Endothelial cell of umbilical vein (primary cell): ENCODE measurements at regions not wholly inside any gene's neighbourhood (a gene's known extent, or its start where the extent isn't known, plus 50 kb on each side); places are given as distances from the start of the nearest gene placed in this dataset.

Source experiments
- BruUV-seq: library from RNA; stranded (reverse); fragments of 400-500 nt; replicated peaks from 2 replicates; lab custom pipeline; 2021; lab: Mats Ljungman, UMichigan
- CTCF ChIA-PET: fragments of 300-600, 350-600 bp; sonication (Branson Sonifier 250); formaldehyde crosslinking; loops from one replicate; lab custom pipeline; 2021; ENCODE audit warnings: antibody characterized with exemption, inconsistent platforms; lab: Charles Lee
- POLR2A ChIA-PET: fragments of 300-600, 350-600 bp; sonication (Branson Sonifier 250); formaldehyde crosslinking; loops from one replicate; lab custom pipeline; 2021; ENCODE audit warnings: antibody characterized with exemption, inconsistent platforms; lab: Charles Lee
- DNase-seq: peaks from one replicate; pipeline ENCODE4 v3.0.0-alpha.2; 2011; ENCODE audit warnings: low read depth, low spot score
- FAIRE-seq: peaks from 2 replicates; lab custom pipeline; 2011; peaks lifted over from hg19 to GRCh38; lab: Jason Lieb, UNC
- H2AFZ ChIP-seq: 2 replicates; pipeline ENCODE4 v1.6.0; 2012; ENCODE audit warnings: low read depth, low read length, control low read depth, inconsistent platforms
- H3K27ac ChIP-seq: 2 replicates; pipeline ENCODE4 v1.5.1; 2011; ENCODE audit warnings: low read depth, mild to moderate bottlenecking, control low read depth, low read length, moderate library complexity; ENCODE audit not compliant: insufficient read depth
- H3K27me3 ChIP-seq, 2 experiments: 2 replicates each; pipeline versions ENCODE4 v1.6.0 to v1.6.1; 2011; ENCODE audit warnings: low read length in 2 of 2, mixed read lengths in 1 of 2; ENCODE audit not compliant: control insufficient read depth in 2 of 2, insufficient read depth in 2 of 2
- H3K36me3 ChIP-seq, 2 experiments: 2 replicates in 1 of 2; 3 replicates in 1 of 2; pipeline ENCODE4 v1.5.1; 2011; ENCODE audit warnings: low read length in 2 of 2, mild to moderate bottlenecking in 1 of 2, moderate library complexity in 1 of 2; ENCODE audit not compliant: control insufficient read depth in 2 of 2, insufficient read depth in 2 of 2; ENCODE audit errors: extremely low read depth in 1 of 2
- H3K4me1 ChIP-seq: 3 replicates; pipeline ENCODE4 v1.5.1; 2011; ENCODE audit warnings: mild to moderate bottlenecking, low read length; ENCODE audit not compliant: control insufficient read depth, insufficient read depth; ENCODE audit errors: extremely low read depth
- H3K4me2 ChIP-seq: 2 replicates; pipeline ENCODE4 v1.6.1; 2011; ENCODE audit warnings: low read length, control low read depth, mixed read lengths; ENCODE audit not compliant: insufficient read depth
- H3K4me3 ChIP-seq, 3 experiments: fragments of 200-600 bp in 1 of 3; sonication (generic), shearing (Covaris generic) in 1 of 3; replicated peaks in 1 of 3; 2 replicates each; pipeline ENCODE4 v1.5.1; 2011 to 2016; ENCODE audit warnings: control low read depth in 3 of 3, low read length in 3 of 3, mild to moderate bottlenecking in 2 of 3, inconsistent platforms in 1 of 3, low read depth in 1 of 3, moderate library complexity in 1 of 3; ENCODE audit not compliant: insufficient read depth in 1 of 3
- H3K79me2 ChIP-seq: 2 replicates; pipeline ENCODE4 v1.6.0; 2012; ENCODE audit warnings: low read length, inconsistent platforms; ENCODE audit not compliant: control insufficient read depth, insufficient read depth
- H3K9ac ChIP-seq: replicated peaks from 2 replicates; pipeline ENCODE3; 2011; ENCODE audit warnings: low read length, control low read depth; ENCODE audit not compliant: insufficient read depth; ENCODE audit errors: extremely low read depth
- H3K9me1 ChIP-seq: replicated peaks from 3 replicates; pipeline ENCODE4 v1.6.0; 2011; ENCODE audit warnings: mild to moderate bottlenecking, low read length; ENCODE audit not compliant: control insufficient read depth, insufficient read depth; ENCODE audit errors: extremely low read depth
- H3K9me3 ChIP-seq: replicated peaks from 2 replicates; pipeline ENCODE4 v1.5.1; 2012; ENCODE audit warnings: low read length, inconsistent platforms; ENCODE audit not compliant: control insufficient read depth, insufficient read depth
- H4K20me1 ChIP-seq: replicated peaks from 2 replicates; pipeline ENCODE3; 2011; ENCODE audit warnings: mild to moderate bottlenecking, low read length; ENCODE audit not compliant: control insufficient read depth, insufficient read depth; ENCODE audit errors: extremely low read depth
- CTCF ChIP-seq, 2 donors: IDR thresholded peaks; 1 replicate in 1 of 2; 2 replicates in 1 of 2; pipeline ENCODE4 v1.5.1; 2011; ENCODE audit warnings: low read length in 2 of 2, mild to moderate bottlenecking in 2 of 2, moderate library complexity in 2 of 2, control low read depth in 1 of 2, inconsistent platforms in 1 of 2, low read depth in 1 of 2; ENCODE audit not compliant: insufficient read depth in 1 of 2; ENCODE audit errors: extremely low read depth in 1 of 2
- EZH2 ChIP-seq: IDR thresholded peaks from 2 replicates; pipeline ENCODE4 v1.6.1; 2012; ENCODE audit warnings: borderline replicate concordance, low read depth, mild to moderate bottlenecking, moderate library complexity, low read length, inconsistent platforms; ENCODE audit not compliant: severe bottlenecking
- FOS ChIP-seq: IDR thresholded peaks from 2 replicates; pipeline ENCODE4 v1.6.1; 2011; ENCODE audit warnings: mild to moderate bottlenecking, low read length, moderate library complexity, borderline replicate concordance; ENCODE audit not compliant: insufficient read depth
- GATA2 ChIP-seq: IDR thresholded peaks from 2 replicates; pipeline ENCODE4 v1.7.0; 2011; ENCODE audit warnings: low read depth, mild to moderate bottlenecking, moderate library complexity, mixed read lengths, low read length; ENCODE audit not compliant: insufficient read length, insufficient read depth
- JUN ChIP-seq: IDR thresholded peaks from 2 replicates; pipeline ENCODE4 v1.6.1; 2011; ENCODE audit warnings: borderline replicate concordance, low read depth; ENCODE audit not compliant: insufficient read length, insufficient read depth
- MAX ChIP-seq: IDR thresholded peaks from 2 replicates; pipeline ENCODE4 v1.6.1; 2011; ENCODE audit not compliant: insufficient read depth, insufficient read length
- MYC ChIP-seq: IDR thresholded peaks from one replicate; pipeline ENCODE4 v1.6.1; 2011; ENCODE audit warnings: mild to moderate bottlenecking, low read depth, low read length
- POLR2A ChIP-seq: IDR thresholded peaks from 2 replicates; pipeline ENCODE4 v1.6.1; 2012; ENCODE audit warnings: low read depth, mild to moderate bottlenecking, control low read depth, low read length
- POLR2AphosphoS5 ChIP-seq: IDR thresholded peaks from 2 replicates; pipeline ENCODE4 v1.6.1; 2012; ENCODE audit warnings: low read depth, mild to moderate bottlenecking, control low read depth, low read length, moderate library complexity; ENCODE audit not compliant: insufficient read depth
- dilution Hi-C: fragments of 300-500 bp; cut with MboI; formaldehyde crosslinking; loops from one replicate; pipeline ENCODE4 v1.15.0; 2019; ENCODE audit warnings: low sequenced_read_pairs; ENCODE audit not compliant: extremely low pct_ligation_motif_present
- intact Hi-C: fragments of 100-400 bp; cut with micrococcal nuclease; formaldehyde crosslinking; loops from one replicate; pipeline ENCODE4 v1.10.0; 2022

- no peaks in the 10 kb centered on the region for H4K20me1 ChIP-seq
- dilution Hi-C loops = no loop called here
These were observed 278.1 kb downstream of the TCERG1L start for GRCh38 chr10:131033166-131034085.

More at GRCh38 chr10:131033166-131034085, 278.1 kb downstream of the TCERG1L start:
- CTCF ChIA-PET = no interaction called here
- no TSS peak for BruUV-seq
- Histone ChIP-seq H3K27ac (no peak overlapping the region), H3K4me2 (no peak overlapping the region), H3K9me3 (peaks cover 2% of the 10 kb centered on the region), H3K27me3 (no peaks in the 10 kb centered on the region), H3K4me1 (no peaks in the 10 kb centered on the region), H3K79me2 (no peaks in the 10 kb centered on the region), H3K4me3 (no peak overlapping the region), H3K9ac (no peak overlapping the region), H3K9me1 (no peaks in the 10 kb centered on the region), H2AFZ (no peak overlapping the region), H3K36me3 (no peaks in the 10 kb centered on the region)
- DNase-seq (no peak), FAIRE-seq (no peak)
- intact Hi-C loops = no loop called here
- TF ChIP-seq POLR2AphosphoS5 (no peak), MAX (no peak), CTCF (IDR thresholded peaks at IDR 0.05; ENCODE audit: extremely low read depth in 1 of 2, insufficient read depth in 1 of 2, low read depth in 1 of 2, low read length in 2 of 2) (no peak), EZH2 (no peak), MYC (no peak), FOS (no peak), GATA2 (no peak), JUN (no peak), POLR2A (no peak)
- POLR2A ChIA-PET = no interaction called here
